ENCODE measurements at regions not wholly inside any gene's neighbourhood (a gene's known extent, or its start where the extent isn't known, plus 50 kb on each side); places are given as distances from the start of the nearest gene placed in this dataset.

- no peak overlapping the region for H2BK15ac ChIP-seq (ENCODE audit: low read depth, low read length)
- no peak overlapping the region for H2AK5ac ChIP-seq (ENCODE audit: insufficient read length, low read length)
- no peak overlapping the region for H3K4me2 ChIP-seq (ENCODE audit: insufficient read depth, insufficient read length, low read length)
- H2BK5ac ChIP-seq (ENCODE audit: insufficient read length, low read length) = no peak overlapping the region
- H3K27ac ChIP-seq (ENCODE audit: insufficient read length, low read depth, low read length) = no peak overlapping the region
- Mint-ChIP-seq H3K4me3 (no peak overlapping the region), H3K36me3 (ENCODE audit: insufficient read depth in 1 of 3, low read depth in 3 of 3) (peaks cover 0 to 4% (median 2%) of the 10 kb centered on the region in 3 experiments; a peak in 2 of 7 replicates), H3K27me3 (ENCODE audit: low read depth) (no peaks in the 10 kb centered on the region), H3K27ac (no peak overlapping the region), H3K9me3 (no peaks in the 10 kb centered on the region), H3K4me1 (peaks cover 0 to 2% of the 10 kb centered on the region in 2 experiments; a peak in 1 of 4 replicates)
- no peak overlapping the region for H3K14ac ChIP-seq (ENCODE audit: insufficient read depth, low read length)
- no peak overlapping the region for H4K8ac ChIP-seq (replicated peaks; ENCODE audit: insufficient read length, low read depth, low read length)
- H2BK12ac ChIP-seq (ENCODE audit: insufficient read length, low read depth, low read length) = no peak overlapping the region
- H4K91ac ChIP-seq (ENCODE audit: insufficient read length, low read depth, low read length) = no peak overlapping the region
- no peaks in the 10 kb centered on the region for H3K79me1 ChIP-seq (ENCODE audit: insufficient read depth, low read depth, low read length, poor library complexity, severe bottlenecking)
- TF ChIP-seq, protein P1, sequence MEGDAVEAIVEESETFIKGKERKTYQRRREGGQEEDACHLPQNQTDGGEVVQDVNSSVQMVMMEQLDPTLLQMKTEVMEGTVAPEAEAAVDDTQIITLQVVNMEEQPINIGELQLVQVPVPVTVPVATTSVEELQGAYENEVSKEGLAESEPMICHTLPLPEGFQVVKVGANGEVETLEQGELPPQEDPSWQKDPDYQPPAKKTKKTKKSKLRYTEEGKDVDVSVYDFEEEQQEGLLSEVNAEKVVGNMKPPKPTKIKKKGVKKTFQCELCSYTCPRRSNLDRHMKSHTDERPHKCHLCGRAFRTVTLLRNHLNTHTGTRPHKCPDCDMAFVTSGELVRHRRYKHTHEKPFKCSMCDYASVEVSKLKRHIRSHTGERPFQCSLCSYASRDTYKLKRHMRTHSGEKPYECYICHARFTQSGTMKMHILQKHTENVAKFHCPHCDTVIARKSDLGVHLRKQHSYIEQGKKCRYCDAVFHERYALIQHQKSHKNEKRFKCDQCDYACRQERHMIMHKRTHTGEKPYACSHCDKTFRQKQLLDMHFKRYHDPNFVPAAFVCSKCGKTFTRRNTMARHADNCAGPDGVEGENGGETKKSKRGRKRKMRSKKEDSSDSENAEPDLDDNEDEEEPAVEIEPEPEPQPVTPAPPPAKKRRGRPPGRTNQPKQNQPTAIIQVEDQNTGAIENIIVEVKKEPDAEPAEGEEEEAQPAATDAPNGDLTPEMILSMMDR (conservative IDR thresholded peaks at IDR 0.05) = no peak
- H2BK20ac ChIP-seq (ENCODE audit: low read depth, low read length, poor library complexity, severe bottlenecking) = no peak overlapping the region
- H4K5ac ChIP-seq (ENCODE audit: insufficient read length, low read depth, low read length) = no peak overlapping the region
- H3K4ac ChIP-seq (ENCODE audit: low read depth, low read length) = no peak overlapping the region
- H3K23ac ChIP-seq (ENCODE audit: insufficient read length, low read depth, low read length) = no peak overlapping the region
- H3T11ph ChIP-seq (ENCODE audit: low read length) = no peak overlapping the region
- no peak overlapping the region for H2BK120ac ChIP-seq (ENCODE audit: low read depth, low read length, poor library complexity, severe bottlenecking)
- H3K27me3 ChIP-seq (ENCODE audit: insufficient read depth, low read length) = no peaks in the 10 kb centered on the region
- DNase-seq = no peak
- H3K23me2 ChIP-seq (ENCODE audit: insufficient read length, low read depth, low read length, poor library complexity, severe bottlenecking) = no peaks in the 10 kb centered on the region
- no peaks in the 10 kb centered on the region for H4K20me1 ChIP-seq (ENCODE audit: control insufficient read depth, insufficient read depth, insufficient read length)
- no peak overlapping the region for H3K56ac ChIP-seq (ENCODE audit: insufficient read length, low read depth, low read length)
- H2AFZ ChIP-seq (ENCODE audit: low read length) = no peak overlapping the region
- no peaks in the 10 kb centered on the region for H3K4me1 ChIP-seq (ENCODE audit: insufficient read depth, low read length)
- no peak overlapping the region for H3K18ac ChIP-seq (ENCODE audit: insufficient read length, low read depth, low read length)
- H3K9ac ChIP-seq (ENCODE audit: extremely low read depth, insufficient read length, low read length) = no peak overlapping the region
- H3K79me2 ChIP-seq (ENCODE audit: insufficient read depth, low read length) = no peaks in the 10 kb centered on the region; the same call in 1 of the 2 replicates
- no peaks in the 10 kb centered on the region for H3K9me3 ChIP-seq (ENCODE audit: control insufficient read depth, low read depth, low read length)
Measured at GRCh38 chr13:80001510-80001842, 339.4 kb downstream of the SPRY2 start.
